GM21717 (cell line): ENCODE measurements at regions not wholly inside any gene's neighbourhood (a gene's known extent, or its start where the extent isn't known, plus 50 kb on each side); places are given as distances from the start of the nearest gene placed in this dataset.
"Not testable (repeated sequence)": the region's sequence is repeated elsewhere in the genome, so short reads cannot be mapped to it uniquely, and the experiment has no call there.

Source experiments
- ATAC-seq: cut with Tn5 transposase; IDR thresholded peaks from one replicate; pipeline ENCODE4 v1.9.1; 2021; ENCODE audit warnings: mild to moderate bottlenecking, moderate library complexity; ENCODE audit not compliant: unreplicated experiment

DNA sequence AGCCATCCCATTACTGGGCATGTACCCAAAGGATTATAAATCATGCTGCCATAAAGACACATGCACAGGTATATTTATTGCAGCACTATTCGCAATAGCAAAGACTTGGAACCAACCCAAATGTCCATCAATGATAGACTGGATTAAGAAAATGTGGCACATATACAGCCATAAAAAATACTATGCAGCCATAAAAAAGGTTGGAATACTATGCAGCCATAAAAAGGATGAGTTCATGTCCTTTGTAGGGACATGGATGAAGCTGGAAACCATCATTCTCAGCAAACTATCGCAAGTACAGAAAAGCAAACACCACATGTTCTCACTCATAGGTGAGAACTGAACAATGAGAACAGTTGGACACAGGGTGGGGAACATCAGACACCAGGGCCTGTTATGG is 151.5 kb downstream of the PLK2 start:
- not testable (repeated sequence) for ATAC-seq

DNA sequence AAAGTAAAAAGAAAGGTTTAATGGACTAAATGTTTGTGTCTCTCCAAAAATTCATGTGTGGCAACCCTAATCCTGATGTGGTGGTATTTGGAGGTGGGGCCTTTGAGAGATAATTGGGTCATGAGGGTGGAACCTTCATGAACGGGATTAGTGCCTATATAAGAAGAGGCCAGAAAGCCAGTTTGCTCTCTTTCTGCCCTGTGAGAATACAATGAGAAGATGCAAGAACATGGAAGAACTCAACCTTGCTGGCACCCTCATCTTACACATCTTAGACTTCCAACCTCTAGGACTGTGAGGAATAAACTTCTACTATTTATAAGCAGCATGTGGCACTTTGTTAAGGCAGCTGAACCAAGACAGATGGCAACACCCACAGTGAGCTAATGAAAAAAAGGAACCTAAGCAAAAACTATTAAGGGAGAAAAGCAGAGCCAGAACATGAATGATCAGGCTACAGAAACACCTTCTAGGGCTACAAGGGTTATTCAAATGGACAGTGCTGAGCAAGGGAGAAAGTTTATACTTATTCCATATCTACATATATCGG is 159.5 kb downstream of the PLK2 start:
- ATAC-seq: no peak

DNA sequence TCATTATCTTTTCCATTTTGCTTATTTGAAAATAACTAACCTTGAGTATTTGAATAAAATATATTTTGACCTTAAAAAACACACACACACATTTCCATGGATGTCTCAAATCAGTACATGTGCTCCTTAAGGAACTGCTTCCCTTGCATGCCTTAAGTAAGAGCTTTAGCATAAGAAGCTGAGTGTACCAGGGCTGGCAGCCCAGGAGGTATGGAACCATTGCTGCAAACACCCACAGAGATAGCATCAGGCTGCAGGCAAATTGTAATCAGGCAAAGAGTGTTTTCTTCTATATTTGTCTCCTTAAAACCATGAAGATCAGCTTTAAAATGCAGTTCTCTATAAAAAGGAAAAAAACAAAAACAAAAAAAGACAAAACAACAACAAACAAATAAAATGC is 160.6 kb downstream of the PLK2 start:
- no peak for ATAC-seq

DNA sequence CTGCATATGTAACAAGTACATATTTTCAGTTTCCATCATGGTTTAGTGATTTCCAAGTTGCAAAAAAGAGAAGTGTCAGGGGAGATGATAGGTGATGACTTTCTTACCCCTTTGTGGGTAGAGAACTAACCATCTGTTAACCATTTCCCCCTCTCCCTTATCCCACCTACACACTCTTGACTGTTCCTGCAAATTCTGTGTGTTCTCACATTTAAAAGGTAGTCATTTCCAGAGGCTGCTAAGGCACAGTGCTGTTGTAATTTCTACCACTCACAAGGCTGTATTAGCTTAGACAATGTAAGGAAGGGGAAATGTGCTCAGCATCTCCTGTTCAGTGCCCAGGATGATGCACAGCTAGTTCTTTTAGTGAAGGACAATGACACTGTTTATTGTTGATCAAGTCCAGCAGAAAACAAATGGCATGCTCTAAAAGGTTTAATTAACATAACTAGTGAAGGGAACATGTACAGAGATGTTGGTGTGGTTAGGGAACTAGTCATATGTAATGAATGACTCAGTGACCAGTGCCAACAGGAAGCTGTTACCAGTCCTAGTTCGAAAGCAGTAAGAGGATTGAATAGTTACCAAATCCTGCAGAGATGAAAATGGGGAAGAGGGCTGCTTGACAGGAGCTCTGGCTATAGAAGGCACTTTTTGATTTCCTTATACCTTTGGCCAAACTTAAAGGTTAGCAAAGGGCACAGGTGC is 165.1 kb downstream of the PLK2 start:
- ATAC-seq: peak; percentile 77

DNA sequence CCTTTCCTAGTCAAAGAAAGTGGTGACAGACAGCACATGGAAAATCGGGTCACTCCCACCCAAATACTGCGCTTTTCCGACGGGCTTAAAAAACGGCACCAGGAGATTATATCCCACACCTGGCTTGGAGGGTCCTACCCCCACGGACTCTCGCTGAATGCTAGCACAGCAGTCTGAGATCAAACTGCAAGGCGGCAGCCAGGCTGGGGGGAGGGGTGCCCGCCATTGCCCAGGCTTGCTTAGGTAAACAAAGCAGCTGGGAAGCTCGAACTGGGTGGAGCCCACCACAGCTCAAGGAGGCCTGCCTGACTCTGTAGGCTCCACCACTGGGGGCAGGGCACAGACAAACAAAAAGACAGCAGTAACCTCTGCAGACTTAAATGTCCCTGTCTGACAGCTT is 171.6 kb downstream of the PLK2 start:
- ATAC-seq: not testable (repeated sequence)

DNA sequence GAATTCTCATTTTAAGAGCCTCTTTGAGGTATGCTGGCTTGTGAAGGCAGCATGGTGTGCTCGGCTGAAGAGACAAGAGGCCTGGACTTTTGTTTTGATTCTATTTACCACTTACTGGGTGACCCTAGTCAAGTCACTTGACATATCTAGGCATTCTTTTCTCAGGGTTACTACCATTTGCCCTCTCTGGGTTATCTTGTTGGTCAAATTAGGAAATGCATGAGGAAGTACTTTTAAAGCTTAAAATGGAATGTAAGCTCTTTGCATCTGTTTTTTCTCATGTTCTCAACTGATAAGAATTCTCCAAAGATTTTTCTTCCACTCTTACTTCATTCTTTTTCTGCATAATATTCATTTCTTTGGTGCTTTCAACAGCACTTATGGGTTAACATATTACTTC is 173.1 kb downstream of the PLK2 start:
- ATAC-seq: no peak

DNA sequence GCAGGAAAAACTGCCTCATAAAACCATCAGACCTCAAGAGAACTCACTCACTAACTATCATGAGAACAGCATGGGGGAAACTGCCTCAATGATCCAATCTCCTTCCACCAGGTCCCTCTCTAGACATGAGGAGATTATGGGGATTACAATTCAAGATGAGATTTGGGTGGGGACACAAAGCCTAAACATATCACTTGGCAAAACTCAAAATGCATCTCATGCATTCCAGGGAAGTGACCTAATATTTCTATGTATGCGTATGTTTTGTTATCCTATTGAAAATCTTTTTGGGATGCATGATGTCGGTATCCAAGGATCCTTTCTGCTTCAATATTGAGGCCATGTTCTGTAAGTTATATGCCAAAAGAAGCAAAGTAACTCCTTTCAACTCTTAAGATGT is 174.0 kb downstream of the PLK2 start:
- no peak for ATAC-seq

DNA sequence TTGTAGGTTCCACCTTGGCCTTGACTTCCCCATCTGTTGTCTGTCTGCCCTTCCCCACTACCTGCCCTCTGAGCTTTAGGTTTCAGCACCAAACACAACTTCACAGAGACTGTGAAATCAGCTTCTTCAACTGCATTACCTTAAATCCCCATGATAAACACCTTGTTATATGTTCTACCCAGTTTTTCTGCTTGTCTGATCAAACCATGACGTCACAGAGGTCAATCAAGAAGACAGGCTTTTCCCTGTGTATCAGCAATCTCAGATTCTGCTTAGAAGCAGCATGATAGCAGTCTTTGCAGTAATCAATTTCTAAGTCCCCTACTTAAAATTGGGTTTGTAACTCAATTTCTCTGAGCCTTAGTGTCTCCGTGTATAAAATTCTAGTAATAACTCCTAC is 175.0 kb downstream of the PLK2 start:
- no peak for ATAC-seq

DNA sequence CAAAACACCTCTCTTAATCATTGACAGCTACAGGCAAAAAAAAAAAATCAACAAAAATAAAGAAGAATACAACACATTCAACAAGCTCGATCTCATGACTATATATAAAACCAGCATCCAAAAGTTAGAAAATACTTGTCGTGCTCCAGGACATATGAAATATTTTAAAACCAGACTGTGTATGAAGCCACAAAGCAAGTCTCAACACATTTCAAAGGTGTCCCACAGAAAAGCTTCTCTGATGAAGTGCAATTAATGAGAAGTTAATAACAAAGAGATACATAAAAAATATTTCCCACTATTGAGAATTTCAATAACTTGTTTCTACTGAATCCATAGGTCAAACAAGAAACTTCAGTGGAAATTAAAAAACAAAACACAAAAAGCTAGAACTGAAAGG is 178.7 kb downstream of the PLK2 start:
- no peak for ATAC-seq

DNA sequence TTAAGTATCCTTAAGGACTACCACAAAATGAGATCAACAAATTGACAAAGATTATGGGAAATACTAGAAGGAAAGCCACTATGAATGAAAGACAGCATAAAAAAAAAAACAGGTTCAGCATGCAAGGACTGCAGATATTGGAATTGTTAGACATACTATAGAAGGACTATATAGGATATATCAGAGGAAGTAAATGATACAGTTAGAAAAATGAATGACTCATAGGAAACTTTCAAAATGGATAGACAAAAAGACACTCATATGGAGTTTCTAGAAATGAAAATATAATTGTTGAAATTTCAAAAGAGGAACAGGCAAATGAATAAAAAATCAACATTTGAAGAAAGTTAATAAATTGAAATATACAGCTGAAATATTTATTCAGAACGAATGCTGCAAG is 180.6 kb downstream of the PLK2 start:
- no peak for ATAC-seq

DNA sequence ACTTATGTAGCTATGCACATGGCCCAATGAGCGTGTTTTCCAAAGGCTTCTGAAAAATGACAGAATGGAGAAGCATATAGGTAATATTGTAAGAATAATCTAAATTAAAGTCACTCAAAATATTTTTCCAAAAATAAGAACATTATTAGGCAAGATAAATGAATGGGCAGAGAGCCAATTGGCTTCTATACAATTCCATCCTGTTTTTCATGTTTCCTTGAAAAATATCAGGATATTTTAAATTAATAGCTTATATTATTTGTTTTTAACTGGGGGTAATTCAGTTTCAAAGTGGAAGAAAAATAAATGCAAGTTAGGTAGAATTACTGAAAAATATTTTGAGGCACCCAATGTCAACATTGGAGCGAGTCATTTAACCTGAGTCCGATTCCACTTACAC is 183.5 kb downstream of the PLK2 start:
- ATAC-seq: no peak

DNA sequence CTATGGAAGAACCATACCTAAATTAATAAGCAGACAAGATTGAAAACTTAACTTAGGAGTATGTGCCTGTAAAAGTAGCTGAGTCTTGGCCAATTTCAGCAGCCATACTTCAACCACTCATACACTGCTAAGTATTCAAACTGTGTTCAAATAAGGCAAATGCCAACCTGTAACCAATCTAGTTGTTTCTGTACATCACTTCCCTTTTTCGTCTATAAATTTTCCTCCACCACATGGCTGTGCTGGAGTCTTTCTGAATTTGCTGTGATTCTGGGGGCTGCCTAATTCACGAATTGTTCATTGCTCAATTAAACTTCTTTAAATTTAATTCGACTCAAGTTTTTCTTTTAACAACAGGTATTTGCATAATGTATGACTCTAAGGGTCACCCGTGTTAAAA is 184.4 kb downstream of the PLK2 start:
- ATAC-seq: no peak

DNA sequence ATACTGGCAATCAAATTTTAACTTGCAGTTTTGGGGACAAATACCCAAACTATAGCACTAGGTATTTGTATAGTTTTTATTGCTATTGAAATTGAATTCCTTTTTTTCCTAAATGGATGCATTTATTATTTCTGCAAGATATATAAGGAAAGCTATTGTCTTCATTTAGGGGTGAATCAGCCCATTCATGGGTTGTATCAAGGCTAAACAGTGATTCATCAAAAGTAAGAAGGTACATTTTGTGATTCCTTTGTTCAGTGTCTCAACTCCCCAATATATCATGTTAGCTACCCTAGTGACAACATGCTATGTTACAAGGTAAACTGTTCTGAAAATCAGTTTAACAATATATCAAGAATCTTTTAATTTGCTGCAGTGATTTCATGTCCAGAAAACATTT is 185.7 kb downstream of the PLK2 start:
- ATAC-seq: no peak

DNA sequence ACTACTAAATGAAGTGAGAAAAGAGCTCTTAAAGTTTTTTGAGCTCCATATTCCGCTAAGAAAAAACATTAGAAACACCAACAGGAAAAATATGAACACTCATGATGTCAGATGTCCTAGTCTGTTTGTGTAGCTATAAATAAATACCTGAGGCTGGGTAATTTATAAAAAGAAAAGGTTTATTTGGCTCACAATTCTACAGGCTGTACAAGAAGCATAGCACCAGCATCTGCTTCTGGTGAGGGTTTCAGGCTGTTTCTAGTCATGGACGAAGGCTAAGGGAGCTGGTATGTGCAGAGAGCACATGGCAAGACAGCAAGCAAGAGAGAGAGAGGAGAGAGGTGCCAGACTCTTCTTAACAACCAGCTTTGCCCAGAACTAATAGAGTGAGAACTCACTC is 186.2 kb downstream of the PLK2 start:
- ATAC-seq: no peak

DNA sequence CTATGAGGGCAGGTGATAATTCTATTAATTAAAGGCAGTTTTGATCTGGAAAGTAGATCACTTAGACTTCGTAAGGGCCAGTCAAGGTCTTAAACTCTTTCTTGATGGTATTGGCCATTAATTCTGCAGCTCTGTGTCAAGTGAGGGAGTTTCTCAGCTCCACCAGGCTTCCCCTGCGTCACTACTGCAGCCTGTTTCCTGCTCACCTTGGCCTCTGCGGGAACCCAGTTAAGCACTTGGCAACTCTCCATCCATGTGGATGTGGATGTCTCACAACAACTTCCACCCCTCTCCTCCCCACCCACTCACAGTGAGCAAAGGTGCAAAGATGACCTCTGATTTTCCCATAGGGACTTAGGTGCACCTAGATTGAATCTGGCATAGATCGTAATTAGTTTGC is 191.6 kb downstream of the PLK2 start:
- ATAC-seq: no peak

DNA sequence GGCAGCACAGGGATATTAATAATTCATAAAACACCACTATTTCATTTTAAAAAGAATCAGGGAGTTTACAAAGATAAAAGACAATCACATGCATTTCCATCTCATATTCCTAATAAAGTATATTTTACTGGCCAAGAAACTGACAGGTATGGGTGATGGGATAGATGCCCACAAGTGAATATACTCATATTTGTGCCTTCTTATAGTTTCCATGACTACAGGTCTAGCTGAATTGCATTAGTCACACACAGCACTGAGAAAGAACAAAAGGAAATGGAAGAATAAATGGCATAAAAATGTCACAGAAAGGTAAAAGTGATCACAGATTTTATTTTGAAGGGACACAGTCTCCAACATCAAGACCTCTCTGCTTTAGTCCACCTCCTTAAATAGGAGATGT is 193.5 kb downstream of the PLK2 start:
- ATAC-seq: no peak

DNA sequence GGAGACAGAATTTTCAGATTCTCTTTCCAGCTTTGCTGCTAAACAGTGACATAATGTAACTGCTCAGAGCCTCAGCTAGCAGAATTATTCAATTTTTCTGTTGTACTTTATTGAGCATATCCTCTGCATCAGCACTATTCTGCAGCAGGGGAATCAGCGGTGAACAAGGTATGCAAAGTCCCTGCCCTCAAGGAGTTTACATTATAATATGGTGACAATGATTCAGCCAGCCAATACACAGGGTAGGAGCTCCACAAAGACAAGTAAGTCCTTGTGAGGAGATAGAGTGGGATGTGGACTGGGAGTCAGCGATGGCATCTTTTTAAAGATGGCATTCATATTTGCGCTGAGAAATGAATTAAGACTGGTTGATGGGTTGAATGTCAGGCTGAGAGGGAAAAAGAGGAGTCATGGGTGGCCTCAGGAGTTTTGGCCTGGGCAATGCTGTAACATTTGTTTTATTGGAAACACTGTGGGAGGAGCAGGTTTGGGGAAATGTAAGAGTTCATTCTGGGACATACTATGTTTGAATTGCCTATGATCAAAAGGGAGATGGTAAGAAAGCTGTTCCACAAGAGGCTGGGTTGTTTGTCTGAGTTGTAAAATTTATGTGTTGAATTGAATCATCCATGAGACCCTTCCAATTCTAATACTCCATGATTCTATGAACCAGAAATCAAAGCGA is 194.5 kb downstream of the PLK2 start:
- ATAC-seq: no peak

DNA sequence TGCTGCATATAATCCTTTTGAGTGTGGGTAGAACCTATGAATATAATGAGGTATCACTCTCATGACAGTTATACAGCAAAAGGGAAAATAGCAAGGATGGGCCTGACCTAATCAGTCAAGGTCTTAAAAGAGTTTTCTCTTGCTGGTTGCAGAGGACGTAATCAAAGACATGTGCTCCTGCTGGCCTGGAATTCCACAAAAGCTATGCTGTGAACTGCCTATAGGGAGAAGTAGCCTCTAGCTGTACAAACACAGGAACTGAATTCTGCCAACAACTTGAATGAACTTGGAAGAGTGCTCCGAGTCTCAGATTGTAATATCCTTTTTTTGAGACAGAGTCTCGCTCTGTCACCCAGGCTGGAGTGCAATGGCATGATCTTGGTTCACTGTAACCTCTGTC is 195.6 kb downstream of the PLK2 start:
- no peak for ATAC-seq

DNA sequence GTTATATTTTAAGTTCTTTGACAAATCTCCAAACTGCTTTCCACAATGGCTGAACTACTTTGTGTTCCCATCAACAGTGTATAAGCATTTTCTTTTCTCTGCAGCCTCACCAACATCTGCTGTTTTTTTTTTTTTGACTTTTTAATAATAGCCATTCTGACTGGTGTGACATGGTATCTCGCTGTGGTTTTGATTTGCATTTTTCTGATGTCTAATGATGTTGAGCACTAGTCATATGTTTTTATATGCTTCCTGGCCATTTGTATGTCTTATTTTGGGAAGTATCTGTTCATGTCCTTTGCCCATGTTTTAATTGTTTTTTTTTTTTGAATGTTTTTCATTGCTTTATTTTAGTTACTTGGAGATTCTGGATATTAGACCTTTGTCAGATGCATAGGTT is 196.6 kb downstream of the PLK2 start:
- no peak for ATAC-seq

DNA sequence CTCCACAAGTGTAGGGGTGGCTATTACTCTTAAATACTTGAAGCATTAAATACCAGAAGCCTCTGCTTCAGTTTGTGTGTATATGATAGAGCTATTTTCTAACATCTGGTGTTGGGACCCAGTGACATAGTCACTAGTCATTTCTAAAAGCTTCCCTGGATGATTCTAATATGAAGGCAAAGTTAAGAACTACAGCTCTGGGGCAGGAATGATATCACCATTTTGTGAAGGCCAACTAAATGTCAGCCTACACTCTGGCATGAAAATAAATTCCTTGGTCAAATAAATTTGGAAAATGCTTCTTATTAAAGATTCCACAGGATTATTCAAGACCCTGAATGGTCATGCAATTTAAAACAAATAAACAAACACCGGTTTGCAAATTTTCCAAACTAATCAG is 197.7 kb downstream of the PLK2 start:
- ATAC-seq: no peak

DNA sequence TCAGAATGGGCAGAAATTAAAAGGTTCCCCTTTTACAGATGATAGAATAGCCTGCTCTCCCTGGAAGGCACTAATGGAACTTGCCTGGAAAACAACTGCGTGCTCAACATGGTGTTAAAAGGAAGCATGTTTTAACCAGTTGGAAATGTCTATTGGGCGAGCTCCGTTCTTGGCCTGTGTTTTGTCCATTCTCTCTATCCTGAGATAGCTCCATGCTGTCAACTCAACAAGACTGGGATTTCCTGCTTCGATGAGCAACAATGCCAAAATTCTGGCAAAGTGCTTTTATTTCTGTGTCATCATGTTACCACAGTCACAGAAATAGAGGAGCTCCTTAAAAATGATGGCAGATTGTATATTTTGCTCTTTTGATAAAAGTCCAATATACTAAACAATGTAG is 198.3 kb downstream of the PLK2 start:
- ATAC-seq: no peak

DNA sequence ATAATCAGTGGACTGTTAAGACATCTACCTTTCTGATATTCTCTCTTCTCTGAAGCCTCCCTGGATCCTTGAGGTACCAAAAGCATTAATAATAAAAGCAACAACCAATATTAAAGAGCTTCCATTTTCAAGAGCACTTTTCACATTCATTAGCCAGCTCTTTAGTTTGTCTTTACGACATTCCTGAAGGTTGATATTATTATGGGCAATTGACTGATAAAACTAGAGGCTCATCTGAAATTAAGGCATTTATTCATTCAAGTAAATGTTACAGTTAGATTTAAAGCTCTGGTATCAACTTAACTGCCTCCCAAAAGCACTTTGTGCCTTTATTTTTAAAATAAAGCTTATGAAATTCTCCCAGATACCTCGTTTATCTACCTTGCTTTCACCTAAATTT is 199.6 kb downstream of the PLK2 start:
- no peak for ATAC-seq
